Keratinocyte (primary cell): ENCODE measurements at regions not wholly inside any gene's neighbourhood (a gene's known extent, or its start where the extent isn't known, plus 50 kb on each side); places are given as distances from the start of the nearest gene placed in this dataset.

Source experiments
- EZH2 ChIP-seq: IDR thresholded peaks from one replicate; pipeline ENCODE4 v1.6.1; 2012; ENCODE audit warnings: inconsistent platforms, mild to moderate bottlenecking, low read length, moderate library complexity
- TF ChIP-seq, protein P1 (sequence below), 3 experiments: IDR thresholded peaks in 1 of 3; conservative IDR thresholded peaks in 1 of 3; optimal IDR thresholded peaks in 1 of 3; 2 replicates in 2 of 3; 3 replicates in 1 of 3; pipeline versions ENCODE3 to v1.5.1; 2011; ENCODE audit warnings: low read length in 3 of 3, mild to moderate bottlenecking in 3 of 3, moderate library complexity in 2 of 3, control low read depth in 1 of 3, inconsistent platforms in 1 of 3; ENCODE audit not compliant: insufficient read depth in 2 of 3; ENCODE audit errors: extremely low read depth in 1 of 3

DNA sequence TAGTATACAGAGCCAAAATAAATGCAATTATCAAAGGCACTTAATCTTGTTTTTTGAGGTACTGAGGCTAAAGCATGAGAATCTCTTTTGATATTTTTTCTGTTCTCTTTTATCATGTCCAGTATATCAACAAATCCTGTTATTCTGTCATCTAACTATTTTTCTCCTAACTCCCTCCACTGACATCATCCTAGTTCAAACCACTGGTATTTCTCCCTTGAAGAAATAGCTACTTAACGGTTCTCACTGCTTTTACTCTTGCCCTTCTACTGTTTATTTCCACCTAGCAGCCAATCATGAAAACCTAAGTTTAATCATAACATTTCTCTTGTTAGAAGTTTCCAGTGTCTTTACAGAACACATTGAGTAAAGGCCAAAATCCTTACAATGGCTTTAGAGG lies 317.6 kb downstream of the GPD2 start:
- TF ChIP-seq, protein P1, sequence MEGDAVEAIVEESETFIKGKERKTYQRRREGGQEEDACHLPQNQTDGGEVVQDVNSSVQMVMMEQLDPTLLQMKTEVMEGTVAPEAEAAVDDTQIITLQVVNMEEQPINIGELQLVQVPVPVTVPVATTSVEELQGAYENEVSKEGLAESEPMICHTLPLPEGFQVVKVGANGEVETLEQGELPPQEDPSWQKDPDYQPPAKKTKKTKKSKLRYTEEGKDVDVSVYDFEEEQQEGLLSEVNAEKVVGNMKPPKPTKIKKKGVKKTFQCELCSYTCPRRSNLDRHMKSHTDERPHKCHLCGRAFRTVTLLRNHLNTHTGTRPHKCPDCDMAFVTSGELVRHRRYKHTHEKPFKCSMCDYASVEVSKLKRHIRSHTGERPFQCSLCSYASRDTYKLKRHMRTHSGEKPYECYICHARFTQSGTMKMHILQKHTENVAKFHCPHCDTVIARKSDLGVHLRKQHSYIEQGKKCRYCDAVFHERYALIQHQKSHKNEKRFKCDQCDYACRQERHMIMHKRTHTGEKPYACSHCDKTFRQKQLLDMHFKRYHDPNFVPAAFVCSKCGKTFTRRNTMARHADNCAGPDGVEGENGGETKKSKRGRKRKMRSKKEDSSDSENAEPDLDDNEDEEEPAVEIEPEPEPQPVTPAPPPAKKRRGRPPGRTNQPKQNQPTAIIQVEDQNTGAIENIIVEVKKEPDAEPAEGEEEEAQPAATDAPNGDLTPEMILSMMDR (optimal IDR thresholded peaks at IDR 0.05 in 1 of 3, IDR thresholded peaks at IDR 0.05 in 1 of 3, conservative IDR thresholded peaks at IDR 0.05 in 1 of 3; ENCODE audit: extremely low read depth in 1 of 3, insufficient read depth in 2 of 3, low read length in 3 of 3) = no peak
- no peak for TF ChIP-seq EZH2
